Gastroesophageal sphincter (tissue), 4 donors: ENCODE measurements at regions not wholly inside any gene's neighbourhood (a gene's known extent, or its start where the extent isn't known, plus 50 kb on each side); places are given as distances from the start of the nearest gene placed in this dataset.

Experiments
- ATAC-seq: fragments of 150-250 bp; one replicate; pipeline ENCODE4 v1.9.1; 2016; ENCODE audit warnings: mild to moderate bottlenecking, moderate library complexity
- H3K27ac ChIP-seq, 4 donors: fragments of 200-600 bp; sonication (generic) in 3 of 4; 1 replicate in 3 of 4; 2 replicates in 1 of 4; pipeline ENCODE4 v1.5.1; 2016 to 2019
- H3K27me3 ChIP-seq: fragments of 200-600 bp; sonication (generic); one replicate; pipeline ENCODE4 v1.5.1; 2019
- H3K36me3 ChIP-seq, 2 donors: fragments of 200-600 bp; sonication (generic); one replicate each; pipeline ENCODE4 v1.5.1; 2019; ENCODE audit warnings: control low read depth in 1 of 2
- H3K4me1 ChIP-seq, 3 donors: fragments of 200-600 bp; sonication (generic); 1 replicate in 2 of 3; 2 replicates in 1 of 3; pipeline ENCODE4 v1.5.1; 2016 to 2019; ENCODE audit warnings: control low read depth in 2 of 3
- H3K4me3 ChIP-seq, 2 donors: fragments of 200-600 bp; sonication (generic); one replicate each; pipeline ENCODE4 v1.5.1; 2019; ENCODE audit warnings: mild to moderate bottlenecking in 1 of 2, moderate library complexity in 1 of 2
- H3K9me3 ChIP-seq, 3 donors: fragments of 200-600 bp; sonication (generic); one replicate each; pipeline ENCODE4 v1.5.1; 2017 to 2019; ENCODE audit warnings: control low read depth in 2 of 3
- CTCF ChIP-seq, 4 experiments: fragments of 200-600 bp in 2 of 4; fragments of 450-650 bp in 2 of 4; sonication (generic) in 1 of 4; IDR thresholded peaks; one replicate each; pipeline ENCODE4 v1.5.1; 2017 to 2019; ENCODE audit warnings: antibody characterized with exemption in 4 of 4, mild to moderate bottlenecking in 2 of 4, moderate library complexity in 2 of 4
- EP300 ChIP-seq: sonication (generic); formaldehyde crosslinking; IDR thresholded peaks from one replicate; pipeline ENCODE4 v1.6.1; 2017; ENCODE audit warnings: antibody characterized with exemption, mild to moderate bottlenecking
- POLR2A ChIP-seq, 2 donors: fragments of 450-650 bp; IDR thresholded peaks; one replicate each; pipeline ENCODE4 v1.6.1; 2017; ENCODE audit warnings: antibody characterized with exemption in 2 of 2, mild to moderate bottlenecking in 2 of 2, moderate library complexity in 1 of 2
- POLR2AphosphoS5 ChIP-seq: sonication (generic); formaldehyde crosslinking; IDR thresholded peaks from one replicate; pipeline ENCODE4 v1.6.1; 2017; ENCODE audit warnings: antibody characterized with exemption
- WGBS, 2 donors: methylation state at CpG; one replicate each; pipeline ENCODE4 v1.1.5; 2018; ENCODE audit warnings: low coverage in 1 of 2; 5-methylcytosine and 5-hydroxymethylcytosine counted together

GRCh38 chr14:89586258-89587135 is 169.5 kb upstream of the FOXN3 start:
- Histone ChIP-seq H3K9me3 (no peaks in the 10 kb centered on the region), H3K27me3 (no peaks in the 10 kb centered on the region), H3K4me3 (no peak overlapping the region), H3K36me3 (no peaks in the 10 kb centered on the region), H3K4me1 (peaks cover 0 to 8% (median 0%) of the 10 kb centered on the region in 3 donors), H3K27ac (no peak overlapping the region)
- no peak for ATAC-seq
- TF ChIP-seq EP300 (no peak), POLR2AphosphoS5 (no peak), POLR2A (IDR thresholded peaks at IDR 0.05) (no peak), CTCF (IDR thresholded peaks at IDR 0.05) (no peak)
- 91 to 95% methylated on average over 5 of the region's 5 CpGs for WGBS, 2 donors

- 74 to 78% methylated on average over 4 of the region's 4 CpGs for WGBS, 2 donors
- H3K36me3 ChIP-seq, result peaks cover 0 to 4% of the 10 kb centered on the region in 2 donors
- peak; percentile 62 for ATAC-seq
- no peaks in the 10 kb centered on the region for H3K27me3 ChIP-seq
- TF ChIP-seq POLR2AphosphoS5 (no peak), EP300 (no peak), POLR2A (IDR thresholded peaks at IDR 0.05) (no peak), CTCF (IDR thresholded peaks at IDR 0.05) (no peak)
- peaks cover 0 to 59% (median 0%) of the 10 kb centered on the region in 3 donors for H3K4me1 ChIP-seq
- no peak overlapping the region for H3K4me3 ChIP-seq
- no peaks in the 10 kb centered on the region for H3K9me3 ChIP-seq
- H3K27ac ChIP-seq, result peak overlapping the region in 2 of 4 donors; percentile 24 to 80
Observed at GRCh38 chr14:89578156-89578555, 161.1 kb upstream of the FOXN3 start.

GRCh38 chr14:89576960-89577359 is 159.9 kb upstream of the FOXN3 start:
- TF ChIP-seq CTCF (IDR thresholded peaks at IDR 0.05), result no peak
- TF ChIP-seq POLR2A (IDR thresholded peaks at IDR 0.05), result no peak
- no peak for TF ChIP-seq POLR2AphosphoS5
- no peak for TF ChIP-seq EP300
- H3K36me3 ChIP-seq, result peaks cover 0 to 4% of the 10 kb centered on the region in 2 donors
- peak overlapping the region; percentile 23 to 80 (median 36) for H3K27ac ChIP-seq
- WGBS, 2 donors, result 58 to 63% methylated on average over 5 to 7 of the region's 8 CpGs
- no peak for ATAC-seq
- H3K4me1 ChIP-seq, result peaks cover 0 to 71% (median 6%) of the 10 kb centered on the region in 3 donors
- H3K27me3 ChIP-seq, result no peaks in the 10 kb centered on the region
- H3K4me3 ChIP-seq, result peak overlapping the region in 1 of 2 donors; percentile 29
- no peaks in the 10 kb centered on the region for H3K9me3 ChIP-seq

- TF ChIP-seq CTCF (IDR thresholded peaks at IDR 0.05) (no peak), POLR2A (IDR thresholded peaks at IDR 0.05) (no peak), EP300 (no peak), POLR2AphosphoS5 (no peak)
- Histone ChIP-seq H3K9me3 (no peaks in the 10 kb centered on the region), H3K4me3 (peak overlapping the region in 1 of 2 donors; percentile 29), H3K4me1 (peaks cover 0 to 76% (median 8%) of the 10 kb centered on the region in 3 donors), H3K27ac (peak overlapping the region; percentile 24 to 80 (median 52)), H3K36me3 (peaks cover 0 to 4% of the 10 kb centered on the region in 2 donors), H3K27me3 (no peaks in the 10 kb centered on the region)
- no peak for ATAC-seq
- WGBS, 2 donors, result 35 to 59% methylated on average over 13 to 14 of the region's 14 CpGs
Observed at GRCh38 chr14:89576145-89576927, 159.3 kb upstream of the FOXN3 start.
